ENCODE measurements at regions not wholly inside any gene's neighbourhood (a gene's known extent, or its start where the extent isn't known, plus 50 kb on each side); places are given as distances from the start of the nearest gene placed in this dataset.

GRCh38 chr2:7476371-7476770 lies 559.2 kb downstream of the RNF144A start:
- DNase-seq = no peak

GRCh38 chr2:7479603-7480002 lies 562.4 kb downstream of the RNF144A start:
- DNase-seq = no peak

GRCh38 chr2:7480431-7480830 lies 563.2 kb downstream of the RNF144A start:
- DNase-seq = no peak

- no peak for DNase-seq
Measured at GRCh38 chr2:7490672-7491071, 573.5 kb downstream of the RNF144A start.

GRCh38 chr2:7492719-7493118 lies 575.5 kb downstream of the RNF144A start:
- no peak for DNase-seq

GRCh38 chr2:7497178-7497577 lies 580.0 kb downstream of the RNF144A start:
- DNase-seq = no peak

GRCh38 chr2:7499018-7499417 lies 581.8 kb downstream of the RNF144A start:
- DNase-seq = no peak

GRCh38 chr2:7502336-7502735 lies 585.1 kb downstream of the RNF144A start:
- no peak for DNase-seq

- DNase-seq = no peak
Measured at GRCh38 chr2:7508296-7508943, 591.2 kb downstream of the RNF144A start.

GRCh38 chr2:7510353-7510752 lies 593.1 kb downstream of the RNF144A start:
- no peak for DNase-seq

- no peak for DNase-seq
Measured at GRCh38 chr2:7513834-7514233, 596.6 kb downstream of the RNF144A start.

- DNase-seq = no peak
Measured at GRCh38 chr2:7515327-7515726, 598.1 kb downstream of the RNF144A start.

- DNase-seq = no peak
Measured at GRCh38 chr2:7516484-7517063, 599.4 kb downstream of the RNF144A start.

- no peak for DNase-seq
Measured at GRCh38 chr2:7517088-7517487, 599.9 kb downstream of the RNF144A start.

GRCh38 chr2:7517851-7518250 lies 600.6 kb downstream of the RNF144A start:
- DNase-seq = peak; percentile 31

- DNase-seq = no peak
Measured at GRCh38 chr2:7523481-7524120, 606.4 kb downstream of the RNF144A start.

- DNase-seq = no peak
Measured at GRCh38 chr2:7524195-7524594, 607.0 kb downstream of the RNF144A start.

GRCh38 chr2:7525746-7526145 lies 608.5 kb downstream of the RNF144A start:
- DNase-seq = no peak

- no peak for DNase-seq
Measured at GRCh38 chr2:7527165-7527722, 610.0 kb downstream of the RNF144A start.

- DNase-seq = no peak
Measured at GRCh38 chr2:7530001-7530400, 612.8 kb downstream of the RNF144A start.

- no peak for DNase-seq
Measured at GRCh38 chr2:7539077-7539476, 621.9 kb downstream of the RNF144A start.

GRCh38 chr2:7539760-7540159 lies 622.5 kb downstream of the RNF144A start:
- no peak for DNase-seq

- DNase-seq = no peak
Measured at GRCh38 chr2:7552825-7553570, 635.8 kb downstream of the RNF144A start.

GRCh38 chr2:7555260-7555659 lies 638.0 kb downstream of the RNF144A start:
- no peak for DNase-seq
